ENCODE measurements at regions not wholly inside any gene's neighbourhood (a gene's known extent, or its start where the extent isn't known, plus 50 kb on each side); places are given as distances from the start of the nearest gene placed in this dataset.

- TF ChIP-seq CTCF (IDR thresholded peaks at IDR 0.05), result no peak
- no peak for TF ChIP-seq ZFX (IDR thresholded peaks at IDR 0.05; ENCODE audit: borderline replicate concordance)
Measured at GRCh38 chr12:25802143-25802542, 156.3 kb upstream of the RASSF8 start.
